ENCODE measurements at regions not wholly inside any gene's neighbourhood (a gene's known extent, or its start where the extent isn't known, plus 50 kb on each side); places are given as distances from the start of the nearest gene placed in this dataset.

DNA sequence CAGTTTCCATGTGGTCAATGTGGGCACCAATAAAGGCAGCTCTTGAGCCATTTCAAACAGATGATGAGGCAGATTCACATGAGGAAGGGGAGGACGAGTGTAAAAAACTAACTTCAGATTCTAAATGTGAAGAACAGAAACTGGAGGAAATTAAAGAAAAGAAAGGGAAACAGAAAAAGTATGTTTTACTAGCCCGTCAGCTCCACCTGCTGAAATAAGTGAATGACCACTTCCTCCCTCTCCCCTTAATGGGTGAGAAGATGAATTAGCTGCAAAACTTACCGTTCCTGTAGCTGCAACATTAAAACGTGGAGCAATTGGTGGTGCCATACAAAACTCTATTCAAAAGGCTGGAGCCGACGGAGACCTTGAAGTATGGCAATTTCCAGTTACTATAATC, 203.5 kb downstream of the UXS1 start:
- no peak for TF ChIP-seq POLR2A (conservative IDR thresholded peaks at IDR 0.05)
- TF ChIP-seq MXI1 (IDR thresholded peaks at IDR 0.05; ENCODE audit: low read depth, low read length), result no peak
- no peak for TF ChIP-seq CEBPB (tag; IDR thresholded peaks at IDR 0.05)
- no peak for TF ChIP-seq POLR2AphosphoS5 (IDR thresholded peaks at IDR 0.05; ENCODE audit: control insufficient read depth, insufficient read depth, low read depth, low read length)
- TF ChIP-seq, protein P1, sequence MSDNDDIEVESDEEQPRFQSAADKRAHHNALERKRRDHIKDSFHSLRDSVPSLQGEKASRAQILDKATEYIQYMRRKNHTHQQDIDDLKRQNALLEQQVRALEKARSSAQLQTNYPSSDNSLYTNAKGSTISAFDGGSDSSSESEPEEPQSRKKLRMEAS (CRISPR knock-in tag; IDR thresholded peaks at IDR 0.05), result no peak
- TF ChIP-seq, protein P2, sequence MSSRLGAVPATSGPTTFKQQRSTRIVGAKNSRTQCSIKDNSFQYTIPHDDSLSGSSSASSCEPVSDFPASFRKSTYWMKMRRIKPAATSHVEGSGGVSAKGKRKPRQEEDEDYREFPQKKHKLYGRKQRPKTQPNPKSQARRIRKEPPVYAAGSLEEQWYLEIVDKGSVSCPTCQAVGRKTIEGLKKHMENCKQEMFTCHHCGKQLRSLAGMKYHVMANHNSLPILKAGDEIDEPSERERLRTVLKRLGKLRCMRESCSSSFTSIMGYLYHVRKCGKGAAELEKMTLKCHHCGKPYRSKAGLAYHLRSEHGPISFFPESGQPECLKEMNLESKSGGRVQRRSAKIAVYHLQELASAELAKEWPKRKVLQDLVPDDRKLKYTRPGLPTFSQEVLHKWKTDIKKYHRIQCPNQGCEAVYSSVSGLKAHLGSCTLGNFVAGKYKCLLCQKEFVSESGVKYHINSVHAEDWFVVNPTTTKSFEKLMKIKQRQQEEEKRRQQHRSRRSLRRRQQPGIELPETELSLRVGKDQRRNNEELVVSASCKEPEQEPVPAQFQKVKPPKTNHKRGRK (tag; IDR thresholded peaks at IDR 0.05), result no peak
- no peak for TF ChIP-seq SIN3B (IDR thresholded peaks at IDR 0.05; ENCODE audit: low read depth)
- TF ChIP-seq ZNF121 (CRISPR knock-in tag; conservative IDR thresholded peaks at IDR 0.05), result no peak
- TF ChIP-seq HDAC6 (IDR thresholded peaks at IDR 0.05; ENCODE audit: low read depth, low read length), result no peak
